HFF-Myc (cell line): ENCODE measurements at regions not wholly inside any gene's neighbourhood (a gene's known extent, or its start where the extent isn't known, plus 50 kb on each side); places are given as distances from the start of the nearest gene placed in this dataset.
A peak's percentile ranks its signal among the peaks of the same experiment; 100 is the strongest.
"Not testable (repeated sequence)": the region's sequence is repeated elsewhere in the genome, so short reads cannot be mapped to it uniquely, and the experiment has no call there.

ENCODE experiments used
- DNase-seq: peaks from one replicate; pipeline ENCODE4 v3.0.0-alpha.2; 2011; ENCODE audit warnings: low read depth; ENCODE audit errors: extremely low read depth
- H3K4me3 ChIP-seq: replicated peaks from 2 replicates; pipeline ENCODE4 v1.5.1; 2011; ENCODE audit warnings: low read depth, mild to moderate bottlenecking, control low read depth, low read length
- CTCF ChIP-seq: IDR thresholded peaks from 2 replicates; pipeline ENCODE4 v1.5.1; 2012; ENCODE audit warnings: mild to moderate bottlenecking, low read depth, low read length, control low read depth; ENCODE audit errors: missing control alignments

GRCh38 chr6:86872810-86873209, 64.5 kb upstream of the HTR1E start:
- not testable (repeated sequence) for DNase-seq, H3K4me3 ChIP-seq

- no peak overlapping the region for H3K4me3 ChIP-seq
- TF ChIP-seq CTCF: no peak
- DNase-seq: no peak
These were observed 65.6 kb upstream of the HTR1E start for GRCh38 chr6:86871681-86872080.

GRCh38 chr6:86869500-86869899, 67.8 kb upstream of the HTR1E start:
- no peak for TF ChIP-seq CTCF
- no peak for DNase-seq
- no peak overlapping the region for H3K4me3 ChIP-seq

GRCh38 chr6:86859513-86859912, 77.8 kb upstream of the HTR1E start:
- TF ChIP-seq CTCF: no peak
- DNase-seq: no peak
- no peak overlapping the region for H3K4me3 ChIP-seq

- no peak for DNase-seq
- no peak overlapping the region for H3K4me3 ChIP-seq
- TF ChIP-seq CTCF: no peak
These were observed 78.4 kb upstream of the HTR1E start for GRCh38 chr6:86858970-86859369.

GRCh38 chr6:86857783-86858182, 79.5 kb upstream of the HTR1E start:
- DNase-seq: no peak
- no peak for TF ChIP-seq CTCF
- no peak overlapping the region for H3K4me3 ChIP-seq

GRCh38 chr6:86856937-86857563, 80.3 kb upstream of the HTR1E start:
- peak; percentile 1 for DNase-seq
- no peak overlapping the region for H3K4me3 ChIP-seq
- peak; percentile 60 for TF ChIP-seq CTCF
